HG03439 (cell line): ENCODE measurements at regions not wholly inside any gene's neighbourhood (a gene's known extent, or its start where the extent isn't known, plus 50 kb on each side); places are given as distances from the start of the nearest gene placed in this dataset.
"Not testable (repeated sequence)": the region's sequence is repeated elsewhere in the genome, so short reads cannot be mapped to it uniquely, and the experiment has no call there.

Experiments used
- ATAC-seq: cut with Tn5 transposase; IDR thresholded peaks from one replicate; pipeline ENCODE4 v1.9.1; 2021; ENCODE audit warnings: mild to moderate bottlenecking, moderate library complexity; ENCODE audit not compliant: unreplicated experiment

DNA sequence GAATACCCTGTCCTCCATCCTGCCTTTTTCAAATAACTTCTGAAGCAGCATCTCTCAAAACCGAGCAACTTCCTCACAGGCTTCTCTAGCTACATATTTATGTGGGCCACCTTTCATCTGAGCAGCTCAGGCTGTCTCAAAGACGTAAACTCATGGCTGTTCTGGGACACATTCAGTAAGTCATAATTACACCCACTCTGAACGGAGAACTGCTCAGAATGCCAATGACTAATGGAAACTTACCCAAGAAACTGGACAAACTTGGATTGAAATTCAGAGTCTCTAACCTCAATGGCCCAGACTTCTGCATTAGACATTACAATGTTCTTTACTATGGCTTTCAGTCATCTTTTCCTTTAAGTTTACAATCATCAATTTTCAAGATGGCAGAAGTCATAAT lies 145.2 kb downstream of the RAD51AP2 start:
- ATAC-seq, result no peak

DNA sequence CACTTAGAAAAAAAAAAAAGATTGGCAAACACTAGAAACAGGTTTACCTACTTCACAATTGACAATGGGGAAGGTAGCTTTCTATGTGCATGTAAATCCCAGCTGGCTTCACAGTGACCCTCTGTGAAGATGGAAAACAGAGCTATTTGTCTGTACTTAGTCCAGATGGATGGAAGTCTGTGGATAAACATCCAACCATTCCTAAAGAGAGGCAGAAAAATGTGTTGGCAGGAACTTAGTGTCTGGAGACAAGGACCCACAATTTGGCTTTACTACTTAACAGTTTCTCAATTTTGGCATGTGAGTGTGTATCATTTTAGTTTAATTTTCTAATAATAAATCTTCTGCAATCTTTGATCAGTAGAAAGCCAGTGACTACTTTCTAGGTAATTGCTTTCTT lies 154.4 kb downstream of the RAD51AP2 start:
- no peak for ATAC-seq

DNA sequence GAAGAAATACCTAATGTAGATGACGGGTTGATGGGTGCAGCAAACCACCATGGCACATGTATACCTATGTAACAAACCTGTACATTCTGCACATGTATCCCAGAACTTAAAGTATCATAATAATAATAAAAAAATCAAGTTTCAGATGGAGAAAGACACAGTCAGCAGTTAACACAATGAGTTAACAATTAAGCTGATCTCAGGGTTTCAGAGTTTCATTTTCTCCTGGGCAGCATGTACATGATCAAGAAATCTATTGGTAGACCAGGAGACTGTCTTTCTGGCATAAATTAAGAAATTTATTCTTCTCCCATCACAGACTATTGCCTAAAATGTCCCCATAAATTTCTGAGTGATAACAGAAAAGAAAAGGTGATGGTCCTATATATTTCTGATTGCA lies 155.3 kb downstream of the RAD51AP2 start:
- no peak for ATAC-seq

DNA sequence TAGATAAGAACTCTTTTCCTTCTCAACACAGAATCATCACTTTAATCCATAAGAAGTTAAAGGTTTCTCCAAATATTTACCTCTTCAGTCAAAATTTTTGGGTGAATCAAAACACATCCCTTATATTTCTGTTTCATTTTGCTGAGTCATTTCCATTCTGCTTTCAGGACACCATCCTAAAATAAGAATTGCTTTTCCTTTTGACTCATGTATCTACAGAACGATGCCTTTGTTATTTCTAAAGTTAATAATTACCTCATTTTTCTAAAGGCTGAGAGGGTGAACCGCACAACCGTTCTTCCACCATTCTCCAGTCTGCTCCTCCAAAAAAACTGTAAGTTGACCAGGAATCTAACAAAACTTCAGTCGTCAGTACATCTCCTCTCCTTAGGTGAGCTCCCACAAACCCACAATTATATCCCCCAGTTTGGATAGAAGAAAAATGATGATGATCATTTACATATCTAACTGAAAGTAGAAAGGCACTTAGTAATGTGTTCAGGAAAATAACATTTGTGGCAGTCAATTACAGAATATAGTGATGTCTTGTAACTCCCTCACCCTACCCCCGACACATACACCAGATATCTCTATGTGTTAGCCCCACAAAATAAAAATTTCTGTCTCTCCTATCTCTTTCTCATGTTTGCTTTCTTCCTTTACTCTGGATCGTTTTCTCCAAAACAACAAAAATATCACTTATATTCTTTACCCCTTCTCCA lies 162.5 kb downstream of the RAD51AP2 start:
- peak; percentile 85 for ATAC-seq

DNA sequence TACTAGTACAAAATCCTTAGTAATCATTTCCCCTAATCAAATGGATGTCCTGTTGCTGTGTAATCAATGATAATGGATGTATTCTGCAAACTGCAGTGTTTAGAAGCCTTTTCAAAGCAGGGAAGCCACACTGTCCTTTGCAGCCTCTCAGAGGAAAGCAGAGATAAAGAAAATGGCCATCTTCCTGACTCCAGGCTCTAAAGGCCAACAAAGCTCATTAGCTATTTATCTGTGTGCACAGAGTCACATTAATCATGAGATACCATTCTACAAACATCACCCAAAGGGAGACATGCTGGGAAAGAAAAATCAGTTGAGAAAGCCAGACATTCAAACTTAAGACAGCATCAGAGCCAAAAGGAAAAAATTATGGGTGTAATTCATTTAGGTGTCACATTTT lies 165.0 kb downstream of the RAD51AP2 start:
- no peak for ATAC-seq

DNA sequence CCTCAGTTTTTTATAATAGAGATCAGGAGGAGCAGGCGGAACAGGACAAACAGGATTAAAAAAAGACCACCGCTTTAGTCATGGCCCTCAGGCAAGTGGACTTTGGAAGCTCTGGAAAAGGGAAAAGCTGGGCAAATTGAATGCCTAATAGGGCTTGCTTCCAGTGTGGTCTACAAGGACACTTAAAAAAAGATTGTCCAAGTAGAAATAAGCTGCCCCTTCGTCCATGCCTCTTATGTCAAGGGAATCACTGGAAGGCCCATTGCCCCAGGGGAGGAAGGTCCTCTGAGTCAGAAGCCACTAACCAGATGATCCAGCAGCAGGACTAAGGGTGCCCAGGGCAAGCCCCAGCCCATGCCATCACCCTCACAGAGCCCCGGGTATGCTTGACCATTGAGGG lies 175.5 kb downstream of the RAD51AP2 start:
- ATAC-seq, result not testable (repeated sequence)

DNA sequence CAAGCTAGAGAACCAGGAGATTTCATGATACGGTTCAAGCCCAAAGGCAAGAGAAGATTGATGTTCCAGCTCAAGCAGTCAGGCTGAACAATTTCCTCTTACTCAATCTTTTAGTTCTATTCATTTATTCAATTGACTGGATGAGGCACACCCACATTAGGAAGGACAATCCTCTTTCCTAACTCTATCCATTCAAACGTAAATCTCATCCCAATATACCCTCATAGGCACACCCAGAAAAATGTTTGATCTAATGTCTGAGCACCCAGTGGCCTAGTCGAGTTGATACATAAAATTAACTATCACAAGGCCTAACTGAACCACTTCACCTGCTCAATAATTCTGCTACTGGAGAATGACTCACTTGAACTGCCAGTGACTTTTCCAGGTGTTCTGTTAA lies 180.7 kb downstream of the RAD51AP2 start:
- ATAC-seq, result no peak

DNA sequence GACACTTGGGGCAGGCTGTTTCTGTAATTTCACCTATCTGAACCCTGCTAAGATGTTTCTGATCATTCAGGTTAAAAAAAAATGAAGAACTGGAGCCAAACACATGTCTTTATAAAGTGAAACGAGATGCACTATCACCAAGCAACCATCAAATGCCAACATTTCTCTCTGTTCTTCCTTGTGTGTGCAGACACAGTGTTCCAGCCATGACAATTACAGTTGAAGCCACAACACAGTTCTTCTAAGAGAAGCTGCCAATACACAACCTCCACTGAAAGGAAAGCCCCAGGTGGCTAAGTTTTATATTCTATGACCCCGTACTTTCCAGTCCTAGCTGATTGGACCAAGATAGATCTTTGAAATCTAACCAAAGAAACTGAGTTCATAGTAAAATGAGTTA lies 181.8 kb downstream of the RAD51AP2 start:
- ATAC-seq, result no peak

DNA sequence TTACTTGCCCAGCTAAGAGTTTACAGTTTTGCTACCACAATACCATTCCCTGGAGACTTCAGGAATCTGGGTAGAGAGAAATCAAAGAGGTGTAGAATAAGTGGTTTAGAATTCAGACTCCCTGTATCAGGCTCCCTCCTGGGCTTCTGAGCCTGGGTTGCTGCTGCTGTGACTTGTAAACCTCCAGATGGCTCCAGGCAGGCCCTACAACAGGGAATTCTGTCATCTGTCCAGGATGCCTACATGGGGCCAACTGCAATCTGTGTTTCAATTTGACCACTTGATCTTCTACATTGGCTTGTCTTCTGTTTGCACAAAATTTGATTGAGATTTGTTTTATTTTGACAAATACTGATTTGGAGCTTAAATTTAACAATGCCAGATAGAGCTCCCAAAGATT lies 183.9 kb downstream of the RAD51AP2 start:
- ATAC-seq, result no peak

DNA sequence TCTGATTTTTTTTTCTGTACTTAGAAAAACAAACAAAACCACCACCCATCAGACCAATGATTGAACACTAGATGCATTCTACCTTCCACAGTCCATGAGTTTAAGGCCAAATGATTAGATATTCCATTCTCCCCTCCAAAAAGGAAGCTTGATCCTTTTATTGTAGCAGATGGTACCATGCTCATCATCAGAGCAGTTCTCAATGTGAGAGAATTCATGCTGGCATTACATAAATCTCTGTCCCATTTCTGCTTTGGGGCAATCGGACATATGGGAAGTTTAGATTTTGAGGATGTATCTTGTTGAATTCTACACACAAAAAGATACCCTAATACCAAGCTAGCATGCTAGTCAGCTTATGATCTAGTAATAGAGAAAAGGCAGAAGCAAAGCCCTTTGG lies 186.6 kb downstream of the RAD51AP2 start:
- no peak for ATAC-seq

DNA sequence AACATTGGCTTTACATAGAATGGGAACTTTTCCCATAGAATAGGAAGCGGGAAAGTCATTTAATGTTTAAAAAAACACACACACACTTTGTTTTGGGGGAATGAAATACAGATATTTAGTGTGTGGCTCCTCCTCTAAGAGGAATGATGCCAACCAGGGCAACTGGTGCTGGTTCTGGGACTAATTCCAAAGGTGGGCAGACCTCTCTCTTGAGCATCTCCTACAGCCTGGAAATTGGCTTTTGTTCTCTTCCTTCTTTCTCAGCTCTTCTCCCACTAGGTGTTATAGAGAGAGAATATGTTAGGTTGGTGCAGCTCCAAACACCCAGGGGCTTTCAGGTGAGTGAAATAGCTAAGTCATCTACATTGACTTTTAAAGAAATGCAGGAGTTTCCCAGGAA lies 190.1 kb downstream of the RAD51AP2 start:
- no peak for ATAC-seq

DNA sequence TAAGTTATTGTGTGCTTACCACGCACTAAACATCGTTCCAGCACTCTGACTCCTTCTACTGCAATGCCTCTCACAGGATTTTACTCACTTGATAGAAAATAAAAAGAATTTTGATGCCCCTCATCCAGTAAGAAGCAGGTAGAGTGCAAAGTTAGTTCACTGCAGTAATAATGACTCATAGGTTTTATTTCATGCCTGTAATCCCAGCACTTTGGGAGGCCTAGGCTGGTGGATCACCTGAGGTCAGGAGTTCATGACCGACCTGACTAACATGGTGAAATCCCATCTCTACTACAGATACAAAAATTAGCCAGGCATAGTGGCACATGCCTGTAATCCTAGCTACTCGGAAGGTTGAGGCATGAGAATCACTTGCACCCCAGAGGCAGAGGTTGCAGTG lies 190.6 kb downstream of the RAD51AP2 start:
- ATAC-seq, result no peak

DNA sequence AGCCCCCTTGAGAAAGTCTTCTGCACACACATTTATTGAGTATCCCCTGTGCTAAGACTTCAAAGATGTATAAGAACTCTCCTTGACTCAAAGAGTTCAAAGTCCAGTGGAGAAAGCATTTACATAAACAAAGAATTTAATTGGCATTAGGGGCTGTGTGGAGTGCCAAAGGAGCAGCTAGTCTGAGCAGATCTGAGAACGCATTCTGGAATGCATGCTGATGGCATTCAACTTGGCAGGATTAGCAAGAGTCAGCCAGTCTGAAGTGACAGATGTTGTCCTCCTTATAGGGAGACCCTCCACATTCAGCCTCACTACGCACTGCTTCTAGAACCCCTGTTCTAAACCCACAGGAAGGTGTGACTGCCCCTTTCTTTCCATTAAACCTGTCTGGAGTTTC lies 191.5 kb downstream of the RAD51AP2 start:
- no peak for ATAC-seq

DNA sequence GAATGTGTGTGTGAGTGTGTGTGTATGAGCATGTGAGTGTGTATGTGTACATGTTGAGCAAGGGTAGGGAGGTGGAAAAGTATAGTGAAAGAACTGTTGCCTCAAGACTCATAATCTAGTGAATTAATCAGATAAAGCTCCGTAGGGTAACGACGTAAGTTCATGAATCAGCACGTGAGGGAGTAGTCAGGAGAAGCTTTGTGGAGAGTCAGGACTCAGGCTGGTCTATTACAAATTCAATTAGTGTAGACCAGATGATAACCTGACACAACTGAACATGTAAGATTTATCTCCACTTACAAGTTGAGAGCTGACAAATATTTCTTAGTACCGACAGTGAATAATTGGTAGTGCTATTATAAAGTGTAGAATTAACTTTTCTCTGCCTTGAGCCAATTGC lies 194.5 kb downstream of the RAD51AP2 start:
- ATAC-seq, result no peak

DNA sequence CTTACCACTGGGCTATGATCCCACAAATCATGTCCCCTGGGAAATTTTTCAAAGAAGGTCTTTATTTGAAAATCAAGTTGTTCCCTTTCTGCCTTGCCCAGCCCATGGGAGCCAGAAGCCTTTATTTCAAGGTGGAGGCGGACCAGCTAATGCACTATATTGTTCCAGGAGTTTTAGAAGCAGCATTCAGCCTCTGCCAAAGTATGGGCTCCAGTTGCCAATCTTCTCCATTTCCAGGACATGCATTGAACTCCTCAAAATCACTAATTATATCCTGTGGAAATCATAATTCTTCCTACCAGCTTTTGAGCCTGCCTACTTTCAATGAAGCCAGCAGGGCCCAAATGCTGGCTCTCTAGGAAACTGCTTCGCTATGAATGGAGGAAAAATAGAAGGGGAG lies 195.8 kb downstream of the RAD51AP2 start:
- no peak for ATAC-seq

DNA sequence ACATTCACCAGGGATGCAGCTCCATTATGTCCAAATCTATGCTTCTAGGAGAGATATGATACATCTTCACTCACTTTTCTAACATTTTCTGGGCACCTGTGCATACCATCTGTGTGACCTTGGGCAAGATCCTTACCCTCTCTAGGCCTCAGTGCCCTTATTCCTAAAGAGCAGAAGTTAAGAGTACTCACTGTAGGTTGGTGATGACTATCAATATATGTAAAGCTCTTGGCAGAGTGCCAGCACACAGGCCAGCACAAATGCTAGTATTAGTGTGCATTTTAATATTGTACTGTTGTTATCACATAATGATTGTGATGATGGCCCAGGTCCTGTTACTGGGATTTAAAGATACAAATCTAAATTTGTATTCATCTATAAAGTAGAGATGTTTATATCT lies 199.2 kb downstream of the RAD51AP2 start:
- ATAC-seq, result no peak

DNA sequence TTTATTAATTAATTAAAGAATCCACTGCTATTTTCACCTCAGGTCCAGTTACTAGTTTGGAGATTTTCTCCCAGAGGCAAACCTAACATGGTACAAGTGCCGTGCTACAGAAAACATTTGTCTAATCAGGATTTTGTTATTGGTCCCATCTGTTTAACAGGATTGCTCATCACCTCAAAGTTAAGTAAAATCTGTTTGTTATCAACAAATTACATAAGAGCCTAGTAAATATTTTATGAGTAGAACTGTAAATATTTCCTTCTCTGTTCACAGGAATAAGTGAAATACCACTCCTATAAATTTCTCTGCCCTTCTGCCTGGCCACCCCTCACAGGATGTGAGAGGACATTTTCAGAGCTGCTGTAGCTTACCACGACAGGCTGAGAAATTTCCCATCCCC lies 200.2 kb downstream of the RAD51AP2 start:
- no peak for ATAC-seq

DNA sequence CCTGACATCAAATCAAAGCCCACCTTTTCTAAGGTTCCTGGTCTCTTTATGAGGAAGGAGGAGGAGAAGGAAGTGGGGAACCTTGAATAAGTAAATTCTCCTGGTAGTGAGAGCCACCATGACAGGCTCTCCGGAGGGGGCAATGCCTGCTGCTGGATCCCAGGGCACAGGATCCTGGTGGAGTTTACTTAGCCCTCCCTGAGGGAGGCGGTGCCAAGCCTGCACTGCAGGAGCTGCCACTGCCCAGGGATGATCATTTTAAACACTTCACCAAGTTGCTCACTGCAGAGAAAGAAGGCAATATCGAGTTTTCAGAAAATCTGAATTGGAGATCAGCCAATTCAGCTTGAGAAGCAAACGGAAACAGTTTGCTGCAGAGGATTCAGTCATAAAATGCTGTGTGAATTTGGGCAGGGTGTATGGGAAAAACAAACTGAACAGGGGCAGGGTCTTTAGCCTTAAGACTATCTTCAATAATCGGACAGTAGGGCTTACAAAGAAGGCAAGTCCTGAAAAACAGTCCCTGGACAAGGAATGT lies 200.7 kb downstream of the RAD51AP2 start:
- ATAC-seq, result no peak

DNA sequence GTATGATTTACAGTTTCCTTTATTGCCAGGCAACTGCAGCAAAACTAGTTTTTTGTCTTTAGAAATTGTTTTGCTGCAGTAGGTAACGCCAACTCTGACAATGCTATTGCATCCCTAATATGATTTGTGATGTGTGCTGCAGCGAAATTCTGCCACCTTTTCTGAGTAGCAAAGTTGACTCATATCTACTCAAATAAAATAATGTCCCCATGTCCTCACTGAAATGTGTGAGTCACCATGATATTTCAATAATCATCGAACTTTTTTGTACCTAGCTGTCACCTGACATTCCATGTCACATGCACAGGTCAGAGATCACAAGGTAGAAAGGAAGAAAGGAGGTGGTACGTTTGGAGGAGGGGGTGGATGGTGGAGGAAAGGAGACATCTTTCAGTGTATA lies 205.0 kb downstream of the RAD51AP2 start:
- ATAC-seq, result no peak

DNA sequence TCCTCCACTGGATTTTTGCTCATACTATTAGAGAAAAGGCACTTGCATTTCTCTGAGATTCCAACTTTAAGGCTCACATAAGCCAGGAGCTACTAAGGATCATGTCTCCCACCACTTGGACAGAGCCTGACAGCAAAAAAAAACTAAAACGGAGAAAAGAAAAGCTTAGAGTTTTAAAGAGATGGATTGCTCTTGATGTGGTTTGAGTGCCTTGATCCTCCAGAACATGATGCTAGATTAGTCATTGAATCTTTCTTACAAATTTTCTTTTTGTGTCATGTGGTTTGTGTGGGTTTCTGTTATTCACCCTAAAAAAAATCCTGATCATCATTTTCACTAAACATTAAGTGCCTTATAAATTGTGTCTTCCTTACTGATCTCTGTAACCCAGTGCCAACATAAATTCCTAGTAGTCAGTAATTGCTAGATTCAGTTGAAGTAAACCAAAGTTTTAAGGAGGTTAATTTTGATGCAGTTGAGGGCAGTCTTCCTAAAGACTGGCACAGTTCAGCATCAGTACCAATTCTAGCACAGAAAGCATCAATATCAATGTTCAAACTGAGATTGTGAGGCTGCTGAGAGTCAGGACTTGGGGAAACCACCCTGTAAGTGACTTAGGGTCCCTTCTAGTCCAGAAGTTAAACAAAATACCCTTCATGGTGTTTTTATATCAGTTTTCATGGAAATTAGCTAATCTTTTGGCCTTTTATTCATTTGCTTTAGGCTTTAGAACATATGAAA lies 206.3 kb downstream of the RAD51AP2 start:
- no peak for ATAC-seq

DNA sequence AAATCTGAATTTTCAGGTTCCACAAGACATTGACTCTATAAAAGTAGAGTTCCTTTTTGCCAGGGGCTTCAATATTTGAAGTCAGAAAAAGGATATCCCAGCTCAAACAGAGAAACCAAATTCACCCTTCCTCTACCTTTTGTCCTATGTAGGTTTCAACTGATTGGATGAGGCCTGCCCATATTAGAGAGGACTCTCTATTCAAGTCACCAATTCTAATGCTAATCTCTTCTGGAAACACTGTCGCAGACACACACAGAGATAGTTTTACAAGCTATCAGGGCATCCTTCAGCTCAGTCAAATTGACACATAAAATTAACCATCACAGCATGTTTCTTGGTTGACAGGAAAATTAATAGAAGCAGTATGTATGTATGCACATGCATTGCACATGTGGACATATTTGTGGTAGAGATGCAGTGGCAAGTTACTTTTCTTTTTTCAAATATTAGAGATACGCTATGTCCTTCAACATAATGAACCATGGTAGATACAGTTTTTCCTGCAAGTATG lies 207.1 kb downstream of the RAD51AP2 start:
- no peak for ATAC-seq

DNA sequence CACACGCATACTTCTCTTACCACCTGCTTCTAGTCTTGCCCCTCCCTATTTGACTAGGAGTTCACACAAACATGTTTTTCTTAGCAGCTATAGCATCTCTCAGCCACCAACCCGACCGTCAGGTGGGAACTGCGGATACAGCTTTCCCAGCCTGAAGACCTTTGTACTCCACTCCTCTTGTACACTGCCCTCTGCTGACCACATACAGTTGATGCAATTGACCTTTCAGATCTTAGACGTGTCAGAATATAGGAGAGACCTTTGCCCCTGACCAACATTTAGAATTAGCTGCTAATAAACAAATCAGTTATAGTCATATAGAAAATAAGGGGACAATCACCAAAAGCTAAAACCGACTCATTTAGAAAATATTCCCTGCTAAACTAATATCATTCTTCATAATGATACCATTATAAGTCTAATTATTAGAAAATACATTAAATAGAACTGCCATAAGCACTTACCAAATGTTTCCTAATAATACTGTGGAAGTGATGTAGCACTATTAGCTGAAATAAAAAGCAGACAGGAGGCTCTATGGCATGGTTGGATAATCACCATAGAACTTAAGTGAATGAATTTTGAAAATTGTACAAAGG lies 208.4 kb downstream of the RAD51AP2 start:
- peak; percentile 84 for ATAC-seq
